Testis (tissue), 2 donors: ENCODE measurements at regions not wholly inside any gene's neighbourhood (a gene's known extent, or its start where the extent isn't known, plus 50 kb on each side); places are given as distances from the start of the nearest gene placed in this dataset.

Experiments
- DNase-seq: peaks from one replicate; pipeline ENCODE4 v3.0.0-alpha.2; 2019
- H3K27ac ChIP-seq, 2 donors: fragments of 200-600 bp; sonication (generic); one replicate each; pipeline ENCODE4 v1.5.1; 2019
- H3K27me3 ChIP-seq: fragments of 200-600 bp; sonication (generic); one replicate; pipeline ENCODE4 v1.5.1; 2019
- H3K36me3 ChIP-seq: fragments of 200-600 bp; sonication (generic); one replicate; pipeline ENCODE4 v1.5.1; 2017; ENCODE audit warnings: low read depth; ENCODE audit errors: missing control alignments
- H3K4me1 ChIP-seq: fragments of 200-600 bp; sonication (generic); one replicate; pipeline ENCODE4 v1.5.1; 2019
- H3K4me3 ChIP-seq, 2 donors: fragments of 200-600 bp; sonication (generic); one replicate each; pipeline ENCODE4 v1.5.1; 2017 to 2019
- H3K9me3 ChIP-seq: fragments of 200-600 bp; sonication (generic); one replicate; pipeline ENCODE4 v1.5.1; 2017
- POLR2A ChIP-seq: fragments of 450-650 bp; IDR thresholded peaks from one replicate; pipeline ENCODE4 v1.6.1; 2017; ENCODE audit warnings: antibody characterized with exemption, mild to moderate bottlenecking, moderate library complexity
- WGBS, 2 donors: methylation state at CpG; one replicate each; pipeline ENCODE4 v1.1.5; 2018; 5-methylcytosine and 5-hydroxymethylcytosine counted together
- intact Hi-C: fragments of 100-400 bp; cut with DNase I; formaldehyde crosslinking; loops from one replicate; pipeline ENCODE4 v1.15.1; 2023; ENCODE audit warnings: low total_unique reads
- TF ChIP-seq, protein P1 (sequence below), 3 experiments: fragments of 450-650 bp in 2 of 3; fragments of 200-600 bp in 1 of 3; sonication (generic) in 1 of 3; IDR thresholded peaks; one replicate each; pipeline ENCODE4 v1.5.1; 2016 to 2019; ENCODE audit warnings: antibody characterized with exemption in 3 of 3, mild to moderate bottlenecking in 2 of 3, moderate library complexity in 1 of 3

- Histone ChIP-seq H3K36me3 (no peaks in the 10 kb centered on the region), H3K4me1 (no peaks in the 10 kb centered on the region), H3K9me3 (no peaks in the 10 kb centered on the region), H3K27ac (no peak overlapping the region), H3K4me3 (no peak overlapping the region), H3K27me3 (no peaks in the 10 kb centered on the region)
- 29 to 36% methylated on average over 7 of the region's 7 CpGs for WGBS, 2 donors
- TF ChIP-seq, protein P1, sequence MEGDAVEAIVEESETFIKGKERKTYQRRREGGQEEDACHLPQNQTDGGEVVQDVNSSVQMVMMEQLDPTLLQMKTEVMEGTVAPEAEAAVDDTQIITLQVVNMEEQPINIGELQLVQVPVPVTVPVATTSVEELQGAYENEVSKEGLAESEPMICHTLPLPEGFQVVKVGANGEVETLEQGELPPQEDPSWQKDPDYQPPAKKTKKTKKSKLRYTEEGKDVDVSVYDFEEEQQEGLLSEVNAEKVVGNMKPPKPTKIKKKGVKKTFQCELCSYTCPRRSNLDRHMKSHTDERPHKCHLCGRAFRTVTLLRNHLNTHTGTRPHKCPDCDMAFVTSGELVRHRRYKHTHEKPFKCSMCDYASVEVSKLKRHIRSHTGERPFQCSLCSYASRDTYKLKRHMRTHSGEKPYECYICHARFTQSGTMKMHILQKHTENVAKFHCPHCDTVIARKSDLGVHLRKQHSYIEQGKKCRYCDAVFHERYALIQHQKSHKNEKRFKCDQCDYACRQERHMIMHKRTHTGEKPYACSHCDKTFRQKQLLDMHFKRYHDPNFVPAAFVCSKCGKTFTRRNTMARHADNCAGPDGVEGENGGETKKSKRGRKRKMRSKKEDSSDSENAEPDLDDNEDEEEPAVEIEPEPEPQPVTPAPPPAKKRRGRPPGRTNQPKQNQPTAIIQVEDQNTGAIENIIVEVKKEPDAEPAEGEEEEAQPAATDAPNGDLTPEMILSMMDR (IDR thresholded peaks at IDR 0.05) = no peak
- no peak for TF ChIP-seq POLR2A
- intact Hi-C loops = no loop called here
- no peak for DNase-seq
Observed at GRCh38 chr13:97798171-97798821, 155.2 kb upstream of the IPO5 start.

- WGBS, 2 donors = 56 to 68% methylated on average over 7 of the region's 7 CpGs
- no peak for DNase-seq
- TF ChIP-seq POLR2A = no peak
- TF ChIP-seq, protein P1 (IDR thresholded peaks at IDR 0.05) = no peak
- H3K4me1 ChIP-seq = no peaks in the 10 kb centered on the region
- H3K36me3 ChIP-seq = no peaks in the 10 kb centered on the region
- no peak overlapping the region for H3K27ac ChIP-seq
- intact Hi-C loops = no loop called here
- no peaks in the 10 kb centered on the region for H3K9me3 ChIP-seq
- H3K4me3 ChIP-seq = no peak overlapping the region
- no peaks in the 10 kb centered on the region for H3K27me3 ChIP-seq
Observed at GRCh38 chr13:97798836-97799235, 154.6 kb upstream of the IPO5 start.

GRCh38 chr13:97802213-97802612 is 151.3 kb upstream of the IPO5 start:
- Histone ChIP-seq H3K9me3 (no peaks in the 10 kb centered on the region), H3K36me3 (no peaks in the 10 kb centered on the region), H3K27ac (no peak overlapping the region), H3K27me3 (no peaks in the 10 kb centered on the region), H3K4me1 (no peaks in the 10 kb centered on the region), H3K4me3 (no peak overlapping the region)
- WGBS, 2 donors = 81 to 97% methylated on average over 3 of the region's 3 CpGs
- no peak for TF ChIP-seq POLR2A
- TF ChIP-seq, protein P1 (IDR thresholded peaks at IDR 0.05) = no peak
- intact Hi-C loops = no loop called here
- DNase-seq = no peak

DNA sequence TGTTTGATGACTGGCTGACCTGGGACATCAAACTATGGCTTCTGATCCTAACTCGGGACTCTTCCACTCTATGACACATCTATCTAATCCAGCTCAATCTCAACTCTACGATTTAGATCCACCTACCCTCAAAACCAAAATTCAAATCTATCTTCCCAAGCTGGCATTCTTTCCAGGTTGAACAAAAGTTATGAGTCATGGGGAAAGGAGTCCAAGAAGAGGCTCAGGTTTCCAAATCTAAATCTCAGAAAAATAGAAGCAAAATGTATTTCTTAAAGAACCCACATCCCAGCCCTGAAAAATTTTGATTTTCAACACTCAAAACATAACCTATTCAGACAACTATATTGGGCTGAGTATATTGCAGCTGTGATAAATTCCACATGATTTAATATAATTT is 143.9 kb upstream of the IPO5 start:
- H3K27ac ChIP-seq = no peak overlapping the region
- intact Hi-C loops = no loop called here
- no peaks in the 10 kb centered on the region for H3K9me3 ChIP-seq
- DNase-seq = no peak
- WGBS, 2 donors = 57 to 69% methylated on average over 2 of the region's 2 CpGs
- H3K4me1 ChIP-seq = no peaks in the 10 kb centered on the region
- H3K27me3 ChIP-seq = no peaks in the 10 kb centered on the region
- H3K36me3 ChIP-seq = no peaks in the 10 kb centered on the region
- H3K4me3 ChIP-seq = no peak overlapping the region
- TF ChIP-seq POLR2A = no peak
- TF ChIP-seq, protein P1 (IDR thresholded peaks at IDR 0.05) = no peak

- intact Hi-C loops = no loop called here
Observed at GRCh38 chr13:97810152-97810551, 143.3 kb upstream of the IPO5 start.

More at GRCh38 chr13:97810152-97810551, 143.3 kb upstream of the IPO5 start:
- no peak overlapping the region for H3K27ac ChIP-seq
- 20 to 37% methylated on average over 3 of the region's 3 CpGs for WGBS, 2 donors
- H3K9me3 ChIP-seq = no peaks in the 10 kb centered on the region
- no peaks in the 10 kb centered on the region for H3K36me3 ChIP-seq
- DNase-seq = no peak
- TF ChIP-seq POLR2A = no peak
- TF ChIP-seq, protein P1 (IDR thresholded peaks at IDR 0.05) = peak in 2 of 3 experiments; percentile 10 to 32
- no peaks in the 10 kb centered on the region for H3K4me1 ChIP-seq
- H3K27me3 ChIP-seq = no peaks in the 10 kb centered on the region
- H3K4me3 ChIP-seq = no peak overlapping the region
